Endothelial cell of umbilical vein (primary cell): ENCODE measurements at regions not wholly inside any gene's neighbourhood (a gene's known extent, or its start where the extent isn't known, plus 50 kb on each side); places are given as distances from the start of the nearest gene placed in this dataset.
A peak's percentile ranks its signal among the peaks of the same experiment; 100 is the strongest.

Experiments
- BruUV-seq: library from RNA; stranded (reverse); fragments of 400-500 nt; replicated peaks from 2 replicates; lab custom pipeline; 2021; lab: Mats Ljungman, UMichigan
- CTCF ChIA-PET: fragments of 300-600, 350-600 bp; sonication (Branson Sonifier 250); formaldehyde crosslinking; loops from one replicate; lab custom pipeline; 2021; ENCODE audit warnings: antibody characterized with exemption, inconsistent platforms; lab: Charles Lee
- POLR2A ChIA-PET: fragments of 300-600, 350-600 bp; sonication (Branson Sonifier 250); formaldehyde crosslinking; loops from one replicate; lab custom pipeline; 2021; ENCODE audit warnings: antibody characterized with exemption, inconsistent platforms; lab: Charles Lee
- DNase-seq: peaks from one replicate; pipeline ENCODE4 v3.0.0-alpha.2; 2011; ENCODE audit warnings: low read depth, low spot score
- FAIRE-seq: peaks from 2 replicates; lab custom pipeline; 2011; peaks lifted over from hg19 to GRCh38; lab: Jason Lieb, UNC
- H2AFZ ChIP-seq: 2 replicates; pipeline ENCODE4 v1.6.0; 2012; ENCODE audit warnings: low read depth, low read length, control low read depth, inconsistent platforms
- H3K27ac ChIP-seq: 2 replicates; pipeline ENCODE4 v1.5.1; 2011; ENCODE audit warnings: low read depth, mild to moderate bottlenecking, control low read depth, low read length, moderate library complexity; ENCODE audit not compliant: insufficient read depth
- H3K27me3 ChIP-seq, 2 experiments: 2 replicates each; pipeline versions ENCODE4 v1.6.0 to v1.6.1; 2011; ENCODE audit warnings: low read length in 2 of 2, mixed read lengths in 1 of 2; ENCODE audit not compliant: control insufficient read depth in 2 of 2, insufficient read depth in 2 of 2
- H3K36me3 ChIP-seq, 2 experiments: 2 replicates in 1 of 2; 3 replicates in 1 of 2; pipeline ENCODE4 v1.5.1; 2011; ENCODE audit warnings: low read length in 2 of 2, mild to moderate bottlenecking in 1 of 2, moderate library complexity in 1 of 2; ENCODE audit not compliant: control insufficient read depth in 2 of 2, insufficient read depth in 2 of 2; ENCODE audit errors: extremely low read depth in 1 of 2
- H3K4me1 ChIP-seq: 3 replicates; pipeline ENCODE4 v1.5.1; 2011; ENCODE audit warnings: mild to moderate bottlenecking, low read length; ENCODE audit not compliant: control insufficient read depth, insufficient read depth; ENCODE audit errors: extremely low read depth
- H3K4me2 ChIP-seq: 2 replicates; pipeline ENCODE4 v1.6.1; 2011; ENCODE audit warnings: low read length, control low read depth, mixed read lengths; ENCODE audit not compliant: insufficient read depth
- H3K4me3 ChIP-seq, 3 experiments: fragments of 200-600 bp in 1 of 3; sonication (generic), shearing (Covaris generic) in 1 of 3; replicated peaks in 1 of 3; 2 replicates each; pipeline ENCODE4 v1.5.1; 2011 to 2016; ENCODE audit warnings: control low read depth in 3 of 3, low read length in 3 of 3, mild to moderate bottlenecking in 2 of 3, inconsistent platforms in 1 of 3, low read depth in 1 of 3, moderate library complexity in 1 of 3; ENCODE audit not compliant: insufficient read depth in 1 of 3
- H3K79me2 ChIP-seq: 2 replicates; pipeline ENCODE4 v1.6.0; 2012; ENCODE audit warnings: low read length, inconsistent platforms; ENCODE audit not compliant: control insufficient read depth, insufficient read depth
- H3K9ac ChIP-seq: replicated peaks from 2 replicates; pipeline ENCODE3; 2011; ENCODE audit warnings: low read length, control low read depth; ENCODE audit not compliant: insufficient read depth; ENCODE audit errors: extremely low read depth
- H3K9me1 ChIP-seq: replicated peaks from 3 replicates; pipeline ENCODE4 v1.6.0; 2011; ENCODE audit warnings: mild to moderate bottlenecking, low read length; ENCODE audit not compliant: control insufficient read depth, insufficient read depth; ENCODE audit errors: extremely low read depth
- H3K9me3 ChIP-seq: replicated peaks from 2 replicates; pipeline ENCODE4 v1.5.1; 2012; ENCODE audit warnings: low read length, inconsistent platforms; ENCODE audit not compliant: control insufficient read depth, insufficient read depth
- H4K20me1 ChIP-seq: replicated peaks from 2 replicates; pipeline ENCODE3; 2011; ENCODE audit warnings: mild to moderate bottlenecking, low read length; ENCODE audit not compliant: control insufficient read depth, insufficient read depth; ENCODE audit errors: extremely low read depth
- CTCF ChIP-seq, 2 donors: IDR thresholded peaks; 1 replicate in 1 of 2; 2 replicates in 1 of 2; pipeline ENCODE4 v1.5.1; 2011; ENCODE audit warnings: low read length in 2 of 2, mild to moderate bottlenecking in 2 of 2, moderate library complexity in 2 of 2, control low read depth in 1 of 2, inconsistent platforms in 1 of 2, low read depth in 1 of 2; ENCODE audit not compliant: insufficient read depth in 1 of 2; ENCODE audit errors: extremely low read depth in 1 of 2
- EZH2 ChIP-seq: IDR thresholded peaks from 2 replicates; pipeline ENCODE4 v1.6.1; 2012; ENCODE audit warnings: borderline replicate concordance, low read depth, mild to moderate bottlenecking, moderate library complexity, low read length, inconsistent platforms; ENCODE audit not compliant: severe bottlenecking
- FOS ChIP-seq: IDR thresholded peaks from 2 replicates; pipeline ENCODE4 v1.6.1; 2011; ENCODE audit warnings: mild to moderate bottlenecking, low read length, moderate library complexity, borderline replicate concordance; ENCODE audit not compliant: insufficient read depth
- GATA2 ChIP-seq: IDR thresholded peaks from 2 replicates; pipeline ENCODE4 v1.7.0; 2011; ENCODE audit warnings: low read depth, mild to moderate bottlenecking, moderate library complexity, mixed read lengths, low read length; ENCODE audit not compliant: insufficient read length, insufficient read depth
- JUN ChIP-seq: IDR thresholded peaks from 2 replicates; pipeline ENCODE4 v1.6.1; 2011; ENCODE audit warnings: borderline replicate concordance, low read depth; ENCODE audit not compliant: insufficient read length, insufficient read depth
- MAX ChIP-seq: IDR thresholded peaks from 2 replicates; pipeline ENCODE4 v1.6.1; 2011; ENCODE audit not compliant: insufficient read depth, insufficient read length
- MYC ChIP-seq: IDR thresholded peaks from one replicate; pipeline ENCODE4 v1.6.1; 2011; ENCODE audit warnings: mild to moderate bottlenecking, low read depth, low read length
- POLR2A ChIP-seq: IDR thresholded peaks from 2 replicates; pipeline ENCODE4 v1.6.1; 2012; ENCODE audit warnings: low read depth, mild to moderate bottlenecking, control low read depth, low read length
- dilution Hi-C: fragments of 300-500 bp; cut with MboI; formaldehyde crosslinking; loops from one replicate; pipeline ENCODE4 v1.15.0; 2019; ENCODE audit warnings: low sequenced_read_pairs; ENCODE audit not compliant: extremely low pct_ligation_motif_present
- intact Hi-C: fragments of 100-400 bp; cut with micrococcal nuclease; formaldehyde crosslinking; loops from one replicate; pipeline ENCODE4 v1.10.0; 2022

GRCh38 chr4:166432125-166432524 is 559.1 kb downstream of the TLL1 start:
- POLR2A ChIA-PET: no interaction called here

GRCh38 chr4:166432842-166433241 is 559.8 kb downstream of the TLL1 start:
- H3K27me3 ChIP-seq: no peaks in the 10 kb centered on the region
- no peak overlapping the region for H3K4me2 ChIP-seq
- no peaks in the 10 kb centered on the region for H4K20me1 ChIP-seq
- POLR2A ChIA-PET: no interaction called here
- dilution Hi-C loops (no loop called here), intact Hi-C loops (no loop called here)
- TF ChIP-seq FOS: peak; percentile 16
- TF ChIP-seq EZH2: no peak
- TF ChIP-seq MAX: no peak
- TF ChIP-seq POLR2A: no peak
- TF ChIP-seq JUN: no peak
- no peak for TF ChIP-seq CTCF (IDR thresholded peaks at IDR 0.05; ENCODE audit: extremely low read depth in 1 of 2, insufficient read depth in 1 of 2, low read depth in 1 of 2, low read length in 2 of 2)
- H3K36me3 ChIP-seq: no peaks in the 10 kb centered on the region
- no peaks in the 10 kb centered on the region for H3K79me2 ChIP-seq
- no peaks in the 10 kb centered on the region for H3K9me1 ChIP-seq
- no peak overlapping the region for H3K9ac ChIP-seq
- FAIRE-seq: no peak
- no peak overlapping the region for H3K4me3 ChIP-seq
- no peak for DNase-seq
- peaks cover 8% of the 10 kb centered on the region for H3K4me1 ChIP-seq
- no peaks in the 10 kb centered on the region for H3K9me3 ChIP-seq
- no peak overlapping the region for H3K27ac ChIP-seq
- CTCF ChIA-PET: no interaction called here
- H2AFZ ChIP-seq: no peak overlapping the region
- BruUV-seq: no TSS peak

More at GRCh38 chr4:166432125-166432524, 559.1 kb downstream of the TLL1 start:
- Histone ChIP-seq H4K20me1 (no peaks in the 10 kb centered on the region), H3K27ac (no peak overlapping the region), H3K9me1 (no peaks in the 10 kb centered on the region), H2AFZ (no peak overlapping the region), H3K27me3 (no peaks in the 10 kb centered on the region), H3K79me2 (no peaks in the 10 kb centered on the region), H3K9ac (no peak overlapping the region), H3K4me1 (peaks cover 8% of the 10 kb centered on the region), H3K36me3 (no peaks in the 10 kb centered on the region), H3K4me2 (no peak overlapping the region), H3K4me3 (no peak overlapping the region), H3K9me3 (no peaks in the 10 kb centered on the region)
- dilution Hi-C loops: no loop called here
- DNase-seq (no peak), FAIRE-seq (no peak)
- intact Hi-C loops: no loop called here
- CTCF ChIA-PET: no interaction called here
- BruUV-seq: no TSS peak
- no peak for TF ChIP-seq GATA2
- TF ChIP-seq MYC: no peak
- TF ChIP-seq MAX: no peak
